DOHH2 (cell line): ENCODE measurements at regions not wholly inside any gene's neighbourhood (a gene's known extent, or its start where the extent isn't known, plus 50 kb on each side); places are given as distances from the start of the nearest gene placed in this dataset.

Experiments used
- H3F3A ChIP-seq: fragments of 200-600 bp; sonication (generic), shearing (Covaris generic); 2 replicates; pipeline ENCODE4 v1.6.0; 2016; ENCODE audit warnings: antibody characterized with exemption, mild to moderate bottlenecking; ENCODE audit not compliant: control insufficient read depth, insufficient read depth
- H3K27ac ChIP-seq: fragments of 200-600 bp; sonication (generic); 2 replicates; pipeline ENCODE4 v1.5.1; 2014; ENCODE audit warnings: low read depth, mild to moderate bottlenecking, low read length, moderate library complexity
- H3K27me3 ChIP-seq: fragments of 200-600 bp; sonication (generic); 2 replicates; pipeline ENCODE4 v1.6.1; 2014; ENCODE audit warnings: mild to moderate bottlenecking, low read length, mixed read lengths; ENCODE audit not compliant: control insufficient read depth
- H3K36me3 ChIP-seq: fragments of 200-600 bp; sonication (generic); 2 replicates; pipeline ENCODE4 v1.6.1; 2014; ENCODE audit warnings: mild to moderate bottlenecking, low read length, moderate library complexity, mixed read lengths; ENCODE audit not compliant: control insufficient read depth
- H3K4me1 ChIP-seq: fragments of 200-600 bp; sonication (generic); 2 replicates; pipeline ENCODE4 v1.6.1; 2014; ENCODE audit warnings: mild to moderate bottlenecking, low read length, mixed read lengths; ENCODE audit not compliant: control insufficient read depth
- H3K4me2 ChIP-seq: fragments of 200-600 bp; sonication (generic); 2 replicates; pipeline ENCODE4 v1.6.0; 2014; ENCODE audit warnings: mild to moderate bottlenecking, low read length, moderate library complexity
- H3K4me3 ChIP-seq: fragments of 200-600 bp; sonication (generic); 2 replicates; pipeline ENCODE4 v1.5.1; 2014; ENCODE audit warnings: mild to moderate bottlenecking, low read length, mixed read lengths
- H3K79me2 ChIP-seq: fragments of 200-600 bp; sonication (generic); 2 replicates; pipeline ENCODE4 v1.6.1; 2014; ENCODE audit warnings: mild to moderate bottlenecking, low read length, mixed read lengths; ENCODE audit not compliant: control insufficient read depth
- H3K9me2 ChIP-seq: fragments of 200-600 bp; sonication (generic); replicated peaks from 2 replicates; pipeline ENCODE4 v1.6.1; 2014; ENCODE audit warnings: mild to moderate bottlenecking, low read length, mixed read lengths; ENCODE audit not compliant: control insufficient read depth
- H3K9me3 ChIP-seq: fragments of 200-600 bp; sonication (generic); 2 replicates; pipeline ENCODE4 v1.6.1; 2014; ENCODE audit warnings: antibody characterized with exemption, low read length, mixed read lengths; ENCODE audit not compliant: control insufficient read depth, insufficient read depth
- H4K20me1 ChIP-seq: fragments of 200-600 bp; sonication (generic); 2 replicates; pipeline ENCODE4 v1.6.0; 2014; ENCODE audit warnings: low read depth, mild to moderate bottlenecking, antibody characterized with exemption, low read length, moderate library complexity; ENCODE audit not compliant: control insufficient read depth, insufficient read depth
- EZH2phosphoT487 ChIP-seq: fragments of 200-600 bp; sonication (generic); IDR thresholded peaks from 2 replicates; pipeline ENCODE4 v1.6.1; 2017; ENCODE audit warnings: borderline replicate concordance, mild to moderate bottlenecking, antibody characterized with exemption, low read length, moderate library complexity, mixed read lengths
- TF ChIP-seq, protein P1 (sequence below): fragments of 200-600 bp; sonication (generic); IDR thresholded peaks from one replicate; pipeline ENCODE4 v1.5.1; 2014; ENCODE audit warnings: antibody characterized with exemption, mild to moderate bottlenecking, low read depth, low read length; ENCODE audit not compliant: poor library complexity, severe bottlenecking

DNA sequence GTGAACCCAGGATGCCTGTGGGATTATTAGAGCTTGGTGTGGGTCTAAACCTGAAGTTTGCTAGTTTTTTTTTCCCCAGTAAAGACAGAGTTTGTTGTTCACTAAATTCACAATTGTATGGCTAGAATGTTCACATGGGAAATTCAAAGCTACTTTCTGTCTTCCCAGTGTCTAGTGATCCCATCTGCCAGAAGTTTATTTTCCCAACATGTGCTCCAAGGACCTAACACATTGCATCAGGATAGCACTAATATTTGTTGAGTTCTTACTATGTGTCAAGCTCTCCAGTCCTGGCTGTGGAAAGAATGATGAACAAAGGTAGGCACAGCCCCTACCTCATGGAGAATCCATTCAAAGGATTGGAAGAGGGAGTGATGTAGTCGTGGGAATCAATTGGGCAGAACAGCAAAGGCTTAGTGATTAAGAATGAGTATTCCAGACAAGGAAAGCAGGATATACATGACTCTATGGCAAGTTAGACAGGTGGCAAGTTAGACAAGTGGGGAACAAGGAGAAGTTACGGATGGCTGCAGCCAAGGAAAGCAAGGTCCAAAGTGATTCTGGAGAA lies 521.5 kb upstream of the WWC1 start:
- no peaks in the 10 kb centered on the region for H3K36me3 ChIP-seq
- TF ChIP-seq, protein P1, sequence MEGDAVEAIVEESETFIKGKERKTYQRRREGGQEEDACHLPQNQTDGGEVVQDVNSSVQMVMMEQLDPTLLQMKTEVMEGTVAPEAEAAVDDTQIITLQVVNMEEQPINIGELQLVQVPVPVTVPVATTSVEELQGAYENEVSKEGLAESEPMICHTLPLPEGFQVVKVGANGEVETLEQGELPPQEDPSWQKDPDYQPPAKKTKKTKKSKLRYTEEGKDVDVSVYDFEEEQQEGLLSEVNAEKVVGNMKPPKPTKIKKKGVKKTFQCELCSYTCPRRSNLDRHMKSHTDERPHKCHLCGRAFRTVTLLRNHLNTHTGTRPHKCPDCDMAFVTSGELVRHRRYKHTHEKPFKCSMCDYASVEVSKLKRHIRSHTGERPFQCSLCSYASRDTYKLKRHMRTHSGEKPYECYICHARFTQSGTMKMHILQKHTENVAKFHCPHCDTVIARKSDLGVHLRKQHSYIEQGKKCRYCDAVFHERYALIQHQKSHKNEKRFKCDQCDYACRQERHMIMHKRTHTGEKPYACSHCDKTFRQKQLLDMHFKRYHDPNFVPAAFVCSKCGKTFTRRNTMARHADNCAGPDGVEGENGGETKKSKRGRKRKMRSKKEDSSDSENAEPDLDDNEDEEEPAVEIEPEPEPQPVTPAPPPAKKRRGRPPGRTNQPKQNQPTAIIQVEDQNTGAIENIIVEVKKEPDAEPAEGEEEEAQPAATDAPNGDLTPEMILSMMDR = no peak
- no peak for TF ChIP-seq EZH2phosphoT487
- H3K27ac ChIP-seq = no peak overlapping the region
- H3K4me3 ChIP-seq = no peak overlapping the region
- no peaks in the 10 kb centered on the region for H3K4me1 ChIP-seq
- no peaks in the 10 kb centered on the region for H3F3A ChIP-seq
- no peaks in the 10 kb centered on the region for H4K20me1 ChIP-seq
- no peak overlapping the region for H3K4me2 ChIP-seq
- no peaks in the 10 kb centered on the region for H3K27me3 ChIP-seq
- H3K9me3 ChIP-seq = no peaks in the 10 kb centered on the region
- no peaks in the 10 kb centered on the region for H3K9me2 ChIP-seq
- no peaks in the 10 kb centered on the region for H3K79me2 ChIP-seq

DNA sequence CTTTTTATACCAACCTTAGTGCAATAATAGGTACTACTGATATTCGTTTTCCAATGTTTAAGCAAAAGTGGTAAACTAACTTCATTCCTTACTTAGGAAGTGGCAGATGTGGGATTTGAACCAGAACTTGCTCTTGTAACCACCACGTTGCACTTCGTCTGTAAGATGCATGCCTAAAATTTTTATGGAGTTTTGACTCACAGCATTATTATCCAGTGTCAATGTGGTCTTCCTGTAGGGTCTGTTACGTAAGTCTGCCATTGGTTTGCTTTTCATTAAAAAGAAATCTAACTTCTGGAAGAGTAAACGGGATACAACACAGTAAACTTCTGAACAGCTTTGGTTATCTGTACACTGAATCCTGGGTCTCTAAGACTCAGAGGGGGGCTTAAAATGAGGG lies 521.0 kb upstream of the WWC1 start:
- H3K9me3 ChIP-seq = no peaks in the 10 kb centered on the region
- H3K79me2 ChIP-seq = no peaks in the 10 kb centered on the region
- H4K20me1 ChIP-seq = no peaks in the 10 kb centered on the region
- H3K27me3 ChIP-seq = no peaks in the 10 kb centered on the region
- no peak overlapping the region for H3K4me2 ChIP-seq
- H3F3A ChIP-seq = no peaks in the 10 kb centered on the region
- H3K36me3 ChIP-seq = no peaks in the 10 kb centered on the region
- no peaks in the 10 kb centered on the region for H3K9me2 ChIP-seq
- TF ChIP-seq EZH2phosphoT487 = no peak
- TF ChIP-seq, protein P1 = no peak
- H3K27ac ChIP-seq = no peak overlapping the region
- no peaks in the 10 kb centered on the region for H3K4me1 ChIP-seq
- H3K4me3 ChIP-seq = no peak overlapping the region

DNA sequence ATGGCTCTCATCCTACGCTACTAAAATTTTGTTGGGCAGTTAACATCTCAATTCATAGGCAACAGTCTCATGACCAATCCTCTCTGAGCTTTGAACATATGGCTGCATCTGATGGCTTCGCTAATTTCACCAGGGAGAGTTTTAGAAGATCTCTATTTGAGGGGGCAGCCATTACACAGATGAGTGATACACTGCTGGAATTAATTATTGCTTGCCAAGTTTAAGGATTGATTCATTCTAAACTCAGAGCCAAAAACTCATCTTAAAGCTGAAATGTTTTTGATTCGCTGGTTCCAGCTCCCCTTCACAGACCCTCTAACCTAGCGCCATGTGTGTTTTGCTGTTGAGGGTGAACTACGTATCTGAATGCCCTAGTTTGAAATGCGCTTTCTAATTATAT lies 519.9 kb upstream of the WWC1 start:
- no peaks in the 10 kb centered on the region for H3K79me2 ChIP-seq
- H3K27me3 ChIP-seq = no peaks in the 10 kb centered on the region
- no peak overlapping the region for H3K4me3 ChIP-seq
- TF ChIP-seq, protein P1 = no peak
- TF ChIP-seq EZH2phosphoT487 = no peak
- no peaks in the 10 kb centered on the region for H4K20me1 ChIP-seq
- no peak overlapping the region for H3K27ac ChIP-seq
- H3F3A ChIP-seq = no peaks in the 10 kb centered on the region
- H3K4me2 ChIP-seq = no peak overlapping the region
- no peaks in the 10 kb centered on the region for H3K4me1 ChIP-seq
- H3K9me2 ChIP-seq = no peaks in the 10 kb centered on the region
- H3K9me3 ChIP-seq = no peaks in the 10 kb centered on the region
- no peaks in the 10 kb centered on the region for H3K36me3 ChIP-seq
